ENCODE measurements at regions not wholly inside any gene's neighbourhood (a gene's known extent, or its start where the extent isn't known, plus 50 kb on each side); places are given as distances from the start of the nearest gene placed in this dataset.

DNA sequence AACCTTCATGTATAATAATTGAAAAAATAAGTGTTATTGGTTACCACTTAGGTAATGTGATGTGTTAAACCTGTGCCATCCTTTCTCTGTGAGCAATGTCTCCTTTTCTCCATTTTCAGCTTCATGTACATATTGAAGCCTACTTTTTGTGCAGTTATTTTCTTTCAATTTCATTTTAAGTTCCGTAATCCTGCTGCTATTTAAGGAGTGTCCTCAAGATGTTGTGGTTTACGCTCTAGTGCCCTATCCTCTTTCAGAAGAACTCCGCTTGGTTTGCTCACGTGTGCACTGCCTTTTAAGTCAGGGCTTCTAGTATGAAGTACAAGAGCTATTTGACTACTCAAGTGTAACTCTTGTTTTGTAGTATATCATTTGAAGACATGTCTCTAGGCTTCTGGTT is 2253.2 kb upstream of the TENM3 start:
- Histone ChIP-seq H4K12ac (ENCODE audit: low read depth, low read length) (no peak overlapping the region), H3K4me3 (ENCODE audit: low read depth, low read length) (no peak overlapping the region), H3K9me3 (ENCODE audit: insufficient read depth, low read depth, low read length) (no peaks in the 10 kb centered on the region), H3K4ac (ENCODE audit: low read depth, low read length) (no peak overlapping the region), H3K14ac (ENCODE audit: low read length) (no peak overlapping the region), H3K27ac (ENCODE audit: low read depth, low read length) (no peak overlapping the region), H2BK12ac (ENCODE audit: low read length) (no peak overlapping the region), H3K79me2 (ENCODE audit: control insufficient read depth, insufficient read depth, low read length, poor library complexity) (no peaks in the 10 kb centered on the region), H3K4me1 (ENCODE audit: control insufficient read depth in 1 of 2, insufficient read depth in 2 of 2, low read length in 2 of 2) (no peaks in the 10 kb centered on the region), H4K91ac (ENCODE audit: low read depth, low read length) (no peak overlapping the region), H3K9ac (ENCODE audit: low read length) (no peak overlapping the region), H3K4me2 (ENCODE audit: low read length) (no peak overlapping the region), H2BK120ac (ENCODE audit: insufficient read depth, low read length, poor library complexity) (no peak overlapping the region), H3K79me1 (ENCODE audit: low read length) (no peaks in the 10 kb centered on the region), H2AK5ac (ENCODE audit: low read length) (no peak overlapping the region), H4K8ac (ENCODE audit: low read depth, low read length) (no peak overlapping the region), H3K36me3 (ENCODE audit: control insufficient read depth in 1 of 2, insufficient read depth in 2 of 2, low read length in 2 of 2) (no peaks in the 10 kb centered on the region), H2AFZ (ENCODE audit: insufficient read depth, low read length, poor library complexity) (no peak overlapping the region), H3K23ac (ENCODE audit: low read length) (no peak overlapping the region), H3K18ac (ENCODE audit: low read length) (no peak overlapping the region), H2BK5ac (ENCODE audit: low read depth, low read length, poor library complexity) (no peak overlapping the region), H3K27me3 (ENCODE audit: insufficient read depth, low read length) (no peaks in the 10 kb centered on the region)
- WGBS (ENCODE audit: extremely low coverage, insufficient coverage, insufficient read length): no CpG with 5 or more reads among the region's 4 CpGs
- no peak for DNase-seq

DNA sequence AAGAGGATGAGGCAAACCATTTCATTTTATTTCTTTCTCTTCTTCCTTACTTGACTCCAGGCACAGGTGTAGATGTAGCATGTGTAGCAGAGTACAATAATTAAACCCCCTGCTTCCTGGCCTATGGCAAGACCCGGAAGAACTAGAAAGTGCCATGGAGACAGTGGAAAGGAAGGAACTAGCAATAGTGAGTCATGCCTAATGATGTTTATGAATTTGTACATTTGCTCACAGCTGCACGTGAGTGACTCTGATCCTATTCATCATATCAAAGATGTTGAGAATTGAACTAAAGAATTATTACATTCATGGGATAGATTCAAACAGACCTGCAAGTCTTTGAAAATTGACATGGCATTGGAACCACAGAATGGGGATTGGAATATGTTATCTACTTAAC is 2233.9 kb upstream of the TENM3 start:
- Histone ChIP-seq H3K27ac (ENCODE audit: low read depth, low read length) (no peak overlapping the region), H3K79me1 (ENCODE audit: low read length) (no peaks in the 10 kb centered on the region), H2AK5ac (ENCODE audit: low read length) (no peak overlapping the region), H2BK120ac (ENCODE audit: insufficient read depth, low read length, poor library complexity) (no peak overlapping the region), H4K91ac (ENCODE audit: low read depth, low read length) (no peak overlapping the region), H3K27me3 (ENCODE audit: insufficient read depth, low read length) (no peaks in the 10 kb centered on the region), H2BK12ac (ENCODE audit: low read length) (no peak overlapping the region), H3K4me3 (ENCODE audit: low read depth, low read length) (no peak overlapping the region), H2AFZ (ENCODE audit: insufficient read depth, low read length, poor library complexity) (no peak overlapping the region), H3K14ac (ENCODE audit: low read length) (no peak overlapping the region), H3K79me2 (ENCODE audit: control insufficient read depth, insufficient read depth, low read length, poor library complexity) (no peaks in the 10 kb centered on the region), H4K12ac (ENCODE audit: low read depth, low read length) (no peak overlapping the region), H3K4me2 (ENCODE audit: low read length) (no peak overlapping the region), H3K9me3 (ENCODE audit: insufficient read depth, low read depth, low read length) (no peaks in the 10 kb centered on the region), H3K4ac (ENCODE audit: low read depth, low read length) (no peak overlapping the region), H3K9ac (ENCODE audit: low read length) (no peak overlapping the region), H3K18ac (ENCODE audit: low read length) (no peak overlapping the region), H3K4me1 (ENCODE audit: control insufficient read depth in 1 of 2, insufficient read depth in 2 of 2, low read length in 2 of 2) (no peaks in the 10 kb centered on the region), H2BK5ac (ENCODE audit: low read depth, low read length, poor library complexity) (no peak overlapping the region), H3K36me3 (ENCODE audit: control insufficient read depth in 1 of 2, insufficient read depth in 2 of 2, low read length in 2 of 2) (no peaks in the 10 kb centered on the region), H4K8ac (ENCODE audit: low read depth, low read length) (no peak overlapping the region), H3K23ac (ENCODE audit: low read length) (no peak overlapping the region)
- no peak for DNase-seq
- WGBS (ENCODE audit: extremely low coverage, insufficient coverage, insufficient read length): no CpG with 5 or more reads among the region's 2 CpGs

GRCh38 chr4:180028682-180029081 is 2214.5 kb upstream of the TENM3 start:
- H2BK12ac ChIP-seq (ENCODE audit: low read length): no peak overlapping the region
- no peaks in the 10 kb centered on the region for H3K36me3 ChIP-seq (ENCODE audit: control insufficient read depth in 1 of 2, insufficient read depth in 2 of 2, low read length in 2 of 2)
- no peak overlapping the region for H2AFZ ChIP-seq (ENCODE audit: insufficient read depth, low read length, poor library complexity)
- H3K4me3 ChIP-seq (ENCODE audit: low read depth, low read length): no peak overlapping the region
- no peak overlapping the region for H4K12ac ChIP-seq (ENCODE audit: low read depth, low read length)
- H3K14ac ChIP-seq (ENCODE audit: low read length): no peak overlapping the region
- WGBS (ENCODE audit: extremely low coverage, insufficient coverage, insufficient read length): no CpG with 5 or more reads among the region's 8 CpGs
- no peak overlapping the region for H3K18ac ChIP-seq (ENCODE audit: low read length)
- peak; percentile 52 to 68 for DNase-seq
- no peak overlapping the region for H2BK5ac ChIP-seq (ENCODE audit: low read depth, low read length, poor library complexity)
- no peak overlapping the region for H3K9ac ChIP-seq (ENCODE audit: low read length)
- no peak overlapping the region for H3K27ac ChIP-seq (ENCODE audit: low read depth, low read length)
- no peak overlapping the region for H2AK5ac ChIP-seq (ENCODE audit: low read length)
- H4K8ac ChIP-seq (ENCODE audit: low read depth, low read length): no peak overlapping the region
- H3K79me1 ChIP-seq (ENCODE audit: low read length): no peaks in the 10 kb centered on the region
- H3K79me2 ChIP-seq (ENCODE audit: control insufficient read depth, insufficient read depth, low read length, poor library complexity): no peaks in the 10 kb centered on the region
- no peaks in the 10 kb centered on the region for H3K9me3 ChIP-seq (ENCODE audit: insufficient read depth, low read depth, low read length)
- no peaks in the 10 kb centered on the region for H3K27me3 ChIP-seq (ENCODE audit: insufficient read depth, low read length)
- H4K91ac ChIP-seq (ENCODE audit: low read depth, low read length): no peak overlapping the region
- H3K4ac ChIP-seq (ENCODE audit: low read depth, low read length): no peak overlapping the region
- no peak overlapping the region for H3K4me2 ChIP-seq (ENCODE audit: low read length)
- no peak overlapping the region for H2BK120ac ChIP-seq (ENCODE audit: insufficient read depth, low read length, poor library complexity)
- H3K23ac ChIP-seq (ENCODE audit: low read length): no peak overlapping the region
- no peaks in the 10 kb centered on the region for H3K4me1 ChIP-seq (ENCODE audit: control insufficient read depth in 1 of 2, insufficient read depth in 2 of 2, low read length in 2 of 2)

DNA sequence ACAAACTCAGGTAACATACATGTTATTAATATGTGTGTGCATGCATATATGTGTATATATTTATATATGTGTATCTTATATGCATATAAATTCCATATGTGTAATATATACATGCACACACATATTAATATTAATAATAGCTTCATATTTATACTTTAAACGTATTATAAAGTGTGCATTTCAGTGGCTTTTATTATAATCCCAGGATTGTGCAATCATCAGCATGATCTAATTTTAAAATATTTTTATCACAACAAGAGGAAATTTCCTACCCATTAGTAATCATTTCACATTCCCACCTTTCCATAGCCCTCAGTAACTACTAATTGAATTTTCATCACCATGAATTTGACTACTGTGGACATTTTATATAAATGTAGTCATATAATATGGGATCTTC is 2211.9 kb upstream of the TENM3 start:
- Histone ChIP-seq H3K4me1 (ENCODE audit: control insufficient read depth in 1 of 2, insufficient read depth in 2 of 2, low read length in 2 of 2) (no peaks in the 10 kb centered on the region), H2BK12ac (ENCODE audit: low read length) (no peak overlapping the region)
- WGBS (ENCODE audit: extremely low coverage, insufficient coverage, insufficient read length): no CpG with 5 or more reads among the region's 1 CpG

More for the DNA sequence above, 2211.9 kb upstream of the TENM3 start:
- no peak overlapping the region for H4K8ac ChIP-seq (ENCODE audit: low read depth, low read length)
- no peak overlapping the region for H2BK5ac ChIP-seq (ENCODE audit: low read depth, low read length, poor library complexity)
- no peaks in the 10 kb centered on the region for H3K36me3 ChIP-seq (ENCODE audit: control insufficient read depth in 1 of 2, insufficient read depth in 2 of 2, low read length in 2 of 2)
- H4K91ac ChIP-seq (ENCODE audit: low read depth, low read length): no peak overlapping the region
- H3K14ac ChIP-seq (ENCODE audit: low read length): no peak overlapping the region
- no peak overlapping the region for H3K27ac ChIP-seq (ENCODE audit: low read depth, low read length)
- H3K9ac ChIP-seq (ENCODE audit: low read length): no peak overlapping the region
- H3K18ac ChIP-seq (ENCODE audit: low read length): no peak overlapping the region
- H3K79me1 ChIP-seq (ENCODE audit: low read length): no peaks in the 10 kb centered on the region
- H2AK5ac ChIP-seq (ENCODE audit: low read length): no peak overlapping the region
- H3K79me2 ChIP-seq (ENCODE audit: control insufficient read depth, insufficient read depth, low read length, poor library complexity): no peaks in the 10 kb centered on the region
- H3K4me2 ChIP-seq (ENCODE audit: low read length): no peak overlapping the region
- H2BK120ac ChIP-seq (ENCODE audit: insufficient read depth, low read length, poor library complexity): no peak overlapping the region
- H3K4ac ChIP-seq (ENCODE audit: low read depth, low read length): no peak overlapping the region
- no peak overlapping the region for H4K12ac ChIP-seq (ENCODE audit: low read depth, low read length)
- H3K23ac ChIP-seq (ENCODE audit: low read length): no peak overlapping the region
- no peaks in the 10 kb centered on the region for H3K9me3 ChIP-seq (ENCODE audit: insufficient read depth, low read depth, low read length)
- H2AFZ ChIP-seq (ENCODE audit: insufficient read depth, low read length, poor library complexity): no peak overlapping the region
- no peak for DNase-seq
- no peaks in the 10 kb centered on the region for H3K27me3 ChIP-seq (ENCODE audit: insufficient read depth, low read length)
- no peak overlapping the region for H3K4me3 ChIP-seq (ENCODE audit: low read depth, low read length)
